ENCODE measurements at regions not wholly inside any gene's neighbourhood (a gene's known extent, or its start where the extent isn't known, plus 50 kb on each side); places are given as distances from the start of the nearest gene placed in this dataset.

GRCh38 chr13:56216221-56216620 lies 924.5 kb upstream of the PRR20A start:
- DNase-seq (ENCODE audit: low spot score) = no peak

GRCh38 chr13:56247692-56248091 lies 893.0 kb upstream of the PRR20A start:
- no peak for DNase-seq (ENCODE audit: low spot score)

- no peak for DNase-seq (ENCODE audit: low spot score)
Observed at GRCh38 chr13:56271686-56272085, 869.0 kb upstream of the PRR20A start.

GRCh38 chr13:56283262-56283828 lies 857.4 kb upstream of the PRR20A start:
- DNase-seq (ENCODE audit: low spot score) = no peak

GRCh38 chr13:56299650-56300049 lies 841.1 kb upstream of the PRR20A start:
- DNase-seq (ENCODE audit: low spot score) = no peak

GRCh38 chr13:56314765-56315164 lies 826.0 kb upstream of the PRR20A start:
- no peak for DNase-seq (ENCODE audit: low spot score)

- DNase-seq (ENCODE audit: low spot score) = no peak
Observed at GRCh38 chr13:56317841-56318240, 822.9 kb upstream of the PRR20A start.

GRCh38 chr13:56332671-56333070 lies 808.0 kb upstream of the PRR20A start:
- DNase-seq (ENCODE audit: low spot score) = no peak

- DNase-seq (ENCODE audit: low spot score) = no peak
Observed at GRCh38 chr13:56335775-56336174, 804.9 kb upstream of the PRR20A start.

- no peak for DNase-seq (ENCODE audit: low spot score)
Observed at GRCh38 chr13:56338421-56338820, 802.3 kb upstream of the PRR20A start.

- no peak for DNase-seq (ENCODE audit: low spot score)
Observed at GRCh38 chr13:56347014-56347413, 793.7 kb upstream of the PRR20A start.

- DNase-seq (ENCODE audit: low spot score) = no peak
Observed at GRCh38 chr13:56349866-56350265, 790.9 kb upstream of the PRR20A start.

GRCh38 chr13:56351041-56351440 lies 789.7 kb upstream of the PRR20A start:
- DNase-seq (ENCODE audit: low spot score) = no peak

- no peak for DNase-seq (ENCODE audit: low spot score)
Observed at GRCh38 chr13:56352361-56352760, 788.4 kb upstream of the PRR20A start.

GRCh38 chr13:56352901-56353300 lies 787.8 kb upstream of the PRR20A start:
- no peak for DNase-seq (ENCODE audit: low spot score)

- DNase-seq (ENCODE audit: low spot score) = no peak
Observed at GRCh38 chr13:56356690-56357089, 784.0 kb upstream of the PRR20A start.

GRCh38 chr13:56378566-56378965 lies 762.2 kb upstream of the PRR20A start:
- DNase-seq (ENCODE audit: low spot score) = no peak

- no peak for DNase-seq (ENCODE audit: low spot score)
Observed at GRCh38 chr13:56393549-56393948, 747.2 kb upstream of the PRR20A start.

- DNase-seq (ENCODE audit: low spot score) = no peak
Observed at GRCh38 chr13:56396318-56396717, 744.4 kb upstream of the PRR20A start.

- no peak for DNase-seq (ENCODE audit: low spot score)
Observed at GRCh38 chr13:56400774-56401173, 739.9 kb upstream of the PRR20A start.

- DNase-seq (ENCODE audit: low spot score) = no peak
Observed at GRCh38 chr13:56412856-56413255, 727.9 kb upstream of the PRR20A start.

GRCh38 chr13:56424246-56424645 lies 716.5 kb upstream of the PRR20A start:
- no peak for DNase-seq (ENCODE audit: low spot score)

- no peak for DNase-seq (ENCODE audit: low spot score)
Observed at GRCh38 chr13:56457535-56458190, 683.1 kb upstream of the PRR20A start.

GRCh38 chr13:56459286-56459685 lies 681.4 kb upstream of the PRR20A start:
- no peak for DNase-seq (ENCODE audit: low spot score)

Measured in HuH-7 (cell line).